ENCODE measurements at regions not wholly inside any gene's neighbourhood (a gene's known extent, or its start where the extent isn't known, plus 50 kb on each side); places are given as distances from the start of the nearest gene placed in this dataset.

DNA sequence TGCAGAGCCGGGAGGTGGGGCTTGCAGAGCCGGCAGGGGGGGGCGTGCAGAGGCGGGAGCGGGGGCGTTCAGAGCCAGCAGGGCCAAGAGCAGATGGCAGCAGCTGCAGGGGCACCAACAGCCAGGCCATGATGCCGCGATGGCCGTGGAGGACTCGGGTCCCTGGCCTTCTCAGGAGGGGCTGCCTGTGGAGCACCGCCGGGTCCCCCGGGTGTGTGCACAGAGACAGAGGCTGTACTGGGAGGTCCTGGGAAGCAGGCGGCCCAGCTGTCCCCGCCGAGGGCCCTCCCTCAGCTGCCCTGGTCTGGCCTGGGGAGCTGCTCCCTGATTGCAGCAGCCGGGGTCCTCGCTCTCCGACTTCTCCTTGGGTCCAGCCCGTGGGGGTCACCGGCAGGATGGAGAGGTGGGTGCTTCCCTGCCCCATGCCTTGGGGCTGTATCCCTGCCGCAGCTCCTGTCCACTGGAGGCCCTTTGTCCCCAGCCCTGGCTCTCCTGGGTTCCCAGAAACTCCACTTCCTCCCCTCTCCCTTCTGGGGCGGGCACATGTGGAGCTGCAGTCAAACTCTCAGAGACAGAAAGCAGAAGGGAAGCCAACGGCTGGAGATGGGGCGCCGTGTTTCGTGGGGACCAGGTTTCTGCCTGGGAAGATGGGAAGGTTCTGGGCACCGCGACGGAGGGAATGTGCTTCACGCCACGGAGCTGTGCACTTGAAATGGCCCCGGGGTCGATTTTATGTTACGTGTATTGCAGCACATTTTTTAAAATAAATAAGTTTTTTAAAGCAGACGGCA is 75.8 kb upstream of the GALNT9 start:
- TF ChIP-seq EP300 (IDR thresholded peaks at IDR 0.05) (no peak), CTCF (IDR thresholded peaks at IDR 0.05) (no peak)
